ENCODE measurements at regions not wholly inside any gene's neighbourhood (a gene's known extent, or its start where the extent isn't known, plus 50 kb on each side); places are given as distances from the start of the nearest gene placed in this dataset.
"Not testable (repeated sequence)": the region's sequence is repeated elsewhere in the genome, so short reads cannot be mapped to it uniquely, and the experiment has no call there.

- FAIRE-seq (no peak), DNase-seq (ENCODE audit: insufficient read length, low spot score) (no peak)
Measured at GRCh38 chr6:74549746-74550145, 656.1 kb downstream of the COL12A1 start.

- FAIRE-seq (no peak), DNase-seq (ENCODE audit: insufficient read length, low spot score) (peak; percentile 2)
Measured at GRCh38 chr6:74534465-74535211, 671.2 kb downstream of the COL12A1 start.

- no peak for FAIRE-seq
- DNase-seq (ENCODE audit: insufficient read length, low spot score), result peak; percentile 3
Measured at GRCh38 chr6:74519163-74519562, 686.7 kb downstream of the COL12A1 start.

- no peak for DNase-seq (ENCODE audit: insufficient read length, low spot score)
- FAIRE-seq, result no peak
Measured at GRCh38 chr6:74518035-74518434, 687.8 kb downstream of the COL12A1 start.

- FAIRE-seq, result no peak
Measured at GRCh38 chr6:74510878-74511277, 695.0 kb downstream of the COL12A1 start.

GRCh38 chr6:74507649-74508048 lies 698.2 kb downstream of the COL12A1 start:
- no peak for FAIRE-seq
- no peak for DNase-seq (ENCODE audit: insufficient read length, low spot score)

More at GRCh38 chr6:74510878-74511277, 695.0 kb downstream of the COL12A1 start:
- no peak for DNase-seq (ENCODE audit: insufficient read length, low spot score)

GRCh38 chr6:74505391-74505790 lies 700.5 kb downstream of the COL12A1 start:
- FAIRE-seq, result no peak
- no peak for DNase-seq (ENCODE audit: insufficient read length, low spot score)

- no peak for DNase-seq (ENCODE audit: insufficient read length, low spot score)
- FAIRE-seq, result no peak
Measured at GRCh38 chr6:74504941-74505340, 700.9 kb downstream of the COL12A1 start.

GRCh38 chr6:74492587-74492986 lies 713.3 kb downstream of the COL12A1 start:
- no peak for DNase-seq (ENCODE audit: insufficient read length, low spot score)
- FAIRE-seq, result no peak

- FAIRE-seq (no peak), DNase-seq (ENCODE audit: insufficient read length, low spot score) (no peak)
Measured at GRCh38 chr6:74491844-74492374, 713.9 kb downstream of the COL12A1 start.

GRCh38 chr6:74488726-74489125 lies 717.1 kb downstream of the COL12A1 start:
- FAIRE-seq, result not testable (repeated sequence)

GRCh38 chr6:74482180-74482579 lies 723.7 kb downstream of the COL12A1 start:
- FAIRE-seq, result no peak
- DNase-seq (ENCODE audit: insufficient read length, low spot score), result no peak

More at GRCh38 chr6:74488726-74489125, 717.1 kb downstream of the COL12A1 start:
- not testable (repeated sequence) for DNase-seq (ENCODE audit: insufficient read length, low spot score)

GRCh38 chr6:74480561-74480960 lies 725.3 kb downstream of the COL12A1 start:
- peak; percentile 65 for FAIRE-seq

GRCh38 chr6:74479960-74480359 lies 725.9 kb downstream of the COL12A1 start:
- FAIRE-seq (no peak), DNase-seq (ENCODE audit: insufficient read length, low spot score) (no peak)

More at GRCh38 chr6:74480561-74480960, 725.3 kb downstream of the COL12A1 start:
- no peak for DNase-seq (ENCODE audit: insufficient read length, low spot score)

- FAIRE-seq (no peak), DNase-seq (ENCODE audit: insufficient read length, low spot score) (no peak)
Measured at GRCh38 chr6:74479420-74479819, 726.4 kb downstream of the COL12A1 start.

GRCh38 chr6:74474046-74474445 lies 731.8 kb downstream of the COL12A1 start:
- DNase-seq (ENCODE audit: insufficient read length, low spot score); FAIRE-seq: not testable (repeated sequence)

GRCh38 chr6:74468552-74468951 lies 737.3 kb downstream of the COL12A1 start:
- not testable (repeated sequence) for FAIRE-seq

GRCh38 chr6:74467533-74468215 lies 738.2 kb downstream of the COL12A1 start:
- DNase-seq (ENCODE audit: insufficient read length, low spot score) (no peak), FAIRE-seq (no peak)

More at GRCh38 chr6:74468552-74468951, 737.3 kb downstream of the COL12A1 start:
- not testable (repeated sequence) for DNase-seq (ENCODE audit: insufficient read length, low spot score)

- FAIRE-seq (no peak), DNase-seq (ENCODE audit: insufficient read length, low spot score) (no peak)
Measured at GRCh38 chr6:74466572-74466971, 739.3 kb downstream of the COL12A1 start.

GRCh38 chr6:74459260-74459659 lies 746.6 kb downstream of the COL12A1 start:
- no peak for DNase-seq (ENCODE audit: insufficient read length, low spot score)
- FAIRE-seq, result no peak

- FAIRE-seq (no peak), DNase-seq (ENCODE audit: insufficient read length, low spot score) (no peak)
Measured at GRCh38 chr6:74458536-74458935, 747.3 kb downstream of the COL12A1 start.

- no peak for FAIRE-seq
- no peak for DNase-seq (ENCODE audit: insufficient read length, low spot score)
Measured at GRCh38 chr6:74455786-74456185, 750.1 kb downstream of the COL12A1 start.

Data from HTR-8/SVneo (cell line).